T-helper 17 cell (primary cell): ENCODE measurements at regions not wholly inside any gene's neighbourhood (a gene's known extent, or its start where the extent isn't known, plus 50 kb on each side); places are given as distances from the start of the nearest gene placed in this dataset.

Experiments
- ATAC-seq: fragments of 150-1000 bp; cut with Tn5 transposase; 2 replicates; pipeline ENCODE4 v1.10.0; 2021; ENCODE audit warnings: mild to moderate bottlenecking, moderate library complexity
- DNase-seq, 3 donors: peaks; one replicate each; pipeline versions ENCODE4 v3.0.0 to v3.0.0-alpha.2; 2020 to 2021
- H3K9me3 ChIP-seq: one replicate; pipeline ENCODE4 v1.7.0; 2013; ENCODE audit warnings: low read length, mild to moderate bottlenecking; ENCODE audit not compliant: control insufficient read depth, poor library complexity, severe bottlenecking
- H3K27ac Mint-ChIP-seq: one replicate; pipeline ENCODE4 v1.8.0; 2022; ENCODE audit warnings: mild to moderate bottlenecking, moderate library complexity, mixed read lengths
- H3K27me3 Mint-ChIP-seq: one replicate; pipeline ENCODE4 v1.8.0; 2022; ENCODE audit warnings: mixed read lengths
- H3K36me3 Mint-ChIP-seq: one replicate; pipeline ENCODE4 v1.8.0; 2022; ENCODE audit warnings: low read depth, mixed read lengths
- H3K4me1 Mint-ChIP-seq: one replicate; pipeline ENCODE4 v1.8.0; 2022; ENCODE audit warnings: mild to moderate bottlenecking, mixed read lengths
- H3K4me3 Mint-ChIP-seq: one replicate; pipeline ENCODE4 v1.8.0; 2022; ENCODE audit warnings: mild to moderate bottlenecking, moderate library complexity, mixed read lengths

- Mint-ChIP-seq H3K27me3 (no peaks in the 10 kb centered on the region), H3K4me1 (no peaks in the 10 kb centered on the region), H3K36me3 (no peaks in the 10 kb centered on the region), H3K27ac (no peak overlapping the region), H3K4me3 (no peak overlapping the region)
- ATAC-seq: no peak
- H3K9me3 ChIP-seq: no peaks in the 10 kb centered on the region
- no peak for DNase-seq
These were observed 389.6 kb upstream of the DDHD1 start for GRCh38 chr14:53542732-53543131.

- Mint-ChIP-seq H3K27me3 (no peaks in the 10 kb centered on the region), H3K36me3 (no peaks in the 10 kb centered on the region), H3K4me3 (no peak overlapping the region), H3K27ac (no peak overlapping the region), H3K4me1 (no peaks in the 10 kb centered on the region)
- H3K9me3 ChIP-seq: no peaks in the 10 kb centered on the region
- DNase-seq (no peak), ATAC-seq (no peak)
These were observed 388.3 kb upstream of the DDHD1 start for GRCh38 chr14:53541411-53541810.

- Mint-ChIP-seq H3K4me3 (no peak overlapping the region), H3K27ac (no peak overlapping the region), H3K36me3 (no peaks in the 10 kb centered on the region), H3K27me3 (no peaks in the 10 kb centered on the region), H3K4me1 (no peaks in the 10 kb centered on the region)
- H3K9me3 ChIP-seq: no peaks in the 10 kb centered on the region
- ATAC-seq (no peak), DNase-seq (no peak)
These were observed 386.5 kb upstream of the DDHD1 start for GRCh38 chr14:53539489-53540126.

DNA sequence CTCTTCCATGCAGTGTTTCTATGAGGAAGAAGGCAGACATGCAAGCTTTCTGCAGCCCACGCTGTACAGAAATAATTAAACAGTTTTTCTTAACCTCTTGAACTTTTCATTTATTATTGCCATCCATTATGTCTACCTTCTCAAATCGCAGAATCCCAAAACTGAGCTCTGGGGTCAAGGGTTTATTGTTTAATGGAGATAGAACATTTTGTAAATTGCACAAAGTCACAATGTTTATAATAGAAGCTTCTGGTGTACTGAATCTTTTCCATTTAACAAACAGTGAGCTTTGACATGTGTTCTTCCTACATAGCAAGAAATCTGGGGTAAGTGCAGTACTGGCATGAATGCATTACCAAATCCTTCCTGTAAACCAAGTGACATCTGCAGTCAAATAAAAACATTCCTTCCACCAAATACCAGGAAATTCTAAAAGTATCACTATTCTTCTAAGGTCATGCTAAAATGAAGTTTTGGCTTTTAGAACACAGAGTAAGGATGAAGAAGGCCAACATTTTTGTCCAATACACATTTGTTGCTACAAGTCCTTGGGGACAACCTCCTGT lies 385.3 kb upstream of the DDHD1 start:
- H3K36me3 Mint-ChIP-seq: no peaks in the 10 kb centered on the region
- no peak for DNase-seq
- H3K27ac Mint-ChIP-seq: no peak overlapping the region
- no peaks in the 10 kb centered on the region for H3K4me1 Mint-ChIP-seq
- H3K4me3 Mint-ChIP-seq: no peak overlapping the region
- no peaks in the 10 kb centered on the region for H3K9me3 ChIP-seq
- no peak for ATAC-seq
- no peaks in the 10 kb centered on the region for H3K27me3 Mint-ChIP-seq

DNA sequence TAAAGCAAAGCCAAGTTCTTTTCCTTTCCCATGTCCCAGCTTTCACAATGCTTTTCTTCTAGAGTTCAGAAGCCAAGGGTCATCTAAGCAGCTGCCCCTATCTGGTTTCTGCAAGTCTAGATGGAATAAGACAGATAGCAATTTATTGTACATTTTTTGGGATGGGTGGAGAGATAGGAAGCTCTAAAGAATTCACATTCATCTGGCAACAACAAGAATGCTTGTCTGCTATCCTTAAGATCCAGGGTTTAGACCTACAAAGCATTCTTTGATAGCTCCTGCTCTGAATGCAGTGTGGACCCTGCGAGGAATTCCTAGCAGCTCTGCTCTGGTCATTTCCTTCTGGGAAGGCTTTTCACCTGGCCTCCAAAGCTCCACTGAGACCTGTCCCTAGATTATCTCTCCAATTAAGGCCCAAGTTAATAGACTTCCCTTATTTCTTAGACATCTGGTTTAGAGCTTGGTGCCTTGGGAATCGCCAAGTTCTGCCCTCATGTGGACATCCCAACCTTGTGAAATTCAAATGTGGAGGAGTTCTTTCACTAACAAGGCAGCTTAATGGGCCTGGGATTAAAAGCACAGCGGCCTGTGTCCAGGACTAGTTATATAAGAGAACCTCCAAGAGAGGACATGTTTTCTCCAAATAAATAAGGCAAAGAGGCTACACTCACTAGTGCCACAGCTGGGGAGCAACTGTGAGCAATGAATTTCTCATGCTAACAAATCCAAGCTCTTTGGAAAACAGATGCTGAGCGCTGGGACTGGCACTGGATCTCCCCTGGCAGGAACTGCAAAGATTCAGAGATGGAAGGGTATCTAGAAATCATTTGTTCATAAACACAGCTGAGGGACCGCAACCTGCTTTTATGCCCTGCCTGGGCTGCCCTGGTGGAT lies 384.5 kb upstream of the DDHD1 start:
- DNase-seq (no peak), ATAC-seq (no peak)
- H3K27me3 Mint-ChIP-seq: no peaks in the 10 kb centered on the region
- no peaks in the 10 kb centered on the region for H3K9me3 ChIP-seq
- no peak overlapping the region for H3K4me3 Mint-ChIP-seq
- no peaks in the 10 kb centered on the region for H3K36me3 Mint-ChIP-seq
- H3K27ac Mint-ChIP-seq: no peak overlapping the region
- no peaks in the 10 kb centered on the region for H3K4me1 Mint-ChIP-seq

GRCh38 chr14:53536446-53536845 lies 383.3 kb upstream of the DDHD1 start:
- H3K9me3 ChIP-seq: no peaks in the 10 kb centered on the region
- ATAC-seq: no peak
- Mint-ChIP-seq H3K36me3 (no peaks in the 10 kb centered on the region), H3K27ac (no peak overlapping the region), H3K4me3 (no peak overlapping the region), H3K4me1 (no peaks in the 10 kb centered on the region), H3K27me3 (no peaks in the 10 kb centered on the region)
- no peak for DNase-seq

DNA sequence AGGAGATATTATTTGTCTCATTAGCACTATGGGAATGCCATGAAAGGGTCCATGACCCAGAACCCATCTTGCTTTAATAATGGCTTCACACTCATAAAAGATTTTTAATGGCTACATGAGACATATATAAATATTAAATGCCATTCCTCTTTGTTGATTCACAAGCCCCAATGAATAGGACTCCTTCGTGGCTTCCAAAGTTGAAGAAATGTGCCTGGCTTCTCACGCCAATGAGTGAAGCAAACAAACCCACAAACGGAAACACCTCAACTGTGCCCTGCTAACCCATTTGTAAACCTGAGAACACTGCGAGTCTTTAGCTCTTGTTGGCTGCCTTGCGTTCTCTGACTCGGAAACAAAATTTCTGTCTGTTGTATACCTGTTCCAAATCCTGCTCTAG lies 381.7 kb upstream of the DDHD1 start:
- ATAC-seq: no peak
- DNase-seq: no peak
- no peaks in the 10 kb centered on the region for H3K9me3 ChIP-seq
- Mint-ChIP-seq H3K27ac (no peak overlapping the region), H3K36me3 (no peaks in the 10 kb centered on the region), H3K27me3 (no peaks in the 10 kb centered on the region), H3K4me1 (no peaks in the 10 kb centered on the region), H3K4me3 (no peak overlapping the region)

- Mint-ChIP-seq H3K4me1 (no peaks in the 10 kb centered on the region), H3K36me3 (no peaks in the 10 kb centered on the region), H3K27me3 (no peaks in the 10 kb centered on the region), H3K27ac (no peak overlapping the region), H3K4me3 (no peak overlapping the region)
- H3K9me3 ChIP-seq: no peaks in the 10 kb centered on the region
- no peak for DNase-seq
- no peak for ATAC-seq
These were observed 380.4 kb upstream of the DDHD1 start for GRCh38 chr14:53533384-53533970.

GRCh38 chr14:53532853-53533252 lies 379.7 kb upstream of the DDHD1 start:
- no peak for ATAC-seq
- Mint-ChIP-seq H3K4me1 (no peaks in the 10 kb centered on the region), H3K27ac (no peak overlapping the region), H3K36me3 (no peaks in the 10 kb centered on the region), H3K27me3 (no peaks in the 10 kb centered on the region), H3K4me3 (no peak overlapping the region)
- no peak for DNase-seq
- H3K9me3 ChIP-seq: no peaks in the 10 kb centered on the region

DNA sequence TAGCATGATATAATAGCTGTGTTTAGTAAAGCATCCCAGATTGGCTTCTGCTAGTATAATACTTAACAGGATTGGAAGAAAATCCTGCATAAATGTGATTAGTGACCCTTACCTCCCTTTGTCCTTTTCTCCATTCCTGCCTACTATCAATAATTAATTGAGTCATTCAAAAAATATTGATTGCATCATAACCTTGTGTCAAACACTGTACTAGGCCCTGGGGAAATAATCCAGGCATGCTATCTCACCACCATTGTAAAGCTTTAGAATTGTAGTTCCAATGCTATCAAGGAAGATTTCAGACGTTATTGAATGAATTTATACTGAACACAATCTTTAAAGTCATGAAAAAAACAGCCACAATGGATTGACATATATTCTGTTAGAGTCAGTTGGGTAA lies 378.6 kb upstream of the DDHD1 start:
- Mint-ChIP-seq H3K27ac (no peak overlapping the region), H3K27me3 (no peaks in the 10 kb centered on the region), H3K4me3 (no peak overlapping the region), H3K4me1 (no peaks in the 10 kb centered on the region), H3K36me3 (no peaks in the 10 kb centered on the region)
- H3K9me3 ChIP-seq: no peaks in the 10 kb centered on the region
- no peak for ATAC-seq
- DNase-seq: no peak

GRCh38 chr14:53531156-53531555 lies 378.0 kb upstream of the DDHD1 start:
- Mint-ChIP-seq H3K27me3 (no peaks in the 10 kb centered on the region), H3K27ac (no peak overlapping the region)

DNA sequence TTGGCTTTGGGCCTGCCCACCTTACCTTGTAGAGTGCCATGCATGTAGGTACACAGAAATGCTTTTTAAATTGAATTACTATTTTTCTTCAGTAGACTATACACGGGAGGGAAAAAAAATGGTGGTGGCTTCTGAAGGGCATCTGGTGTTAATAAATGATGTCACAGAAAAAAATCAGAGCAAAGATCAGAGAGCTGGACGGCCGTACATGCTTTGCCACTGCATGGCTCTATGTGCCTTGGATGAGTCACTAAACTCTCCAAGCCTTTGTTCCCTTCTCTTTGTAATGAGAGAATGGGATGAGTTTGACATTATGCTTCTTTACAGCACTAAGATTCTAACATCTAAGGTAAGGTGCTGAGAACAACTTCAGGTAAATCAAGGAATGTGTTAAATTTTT lies 376.4 kb upstream of the DDHD1 start:
- no peaks in the 10 kb centered on the region for H3K9me3 ChIP-seq
- no peak overlapping the region for H3K4me3 Mint-ChIP-seq
- no peaks in the 10 kb centered on the region for H3K4me1 Mint-ChIP-seq
- ATAC-seq: no peak
- no peak overlapping the region for H3K27ac Mint-ChIP-seq
- no peaks in the 10 kb centered on the region for H3K27me3 Mint-ChIP-seq
- DNase-seq: no peak
- no peaks in the 10 kb centered on the region for H3K36me3 Mint-ChIP-seq

More at GRCh38 chr14:53531156-53531555, 378.0 kb upstream of the DDHD1 start:
- DNase-seq (no peak), ATAC-seq (no peak)
- Mint-ChIP-seq H3K4me3 (no peak overlapping the region), H3K4me1 (no peaks in the 10 kb centered on the region), H3K36me3 (no peaks in the 10 kb centered on the region)
- H3K9me3 ChIP-seq: no peaks in the 10 kb centered on the region

GRCh38 chr14:53528185-53528671 lies 375.1 kb upstream of the DDHD1 start:
- Mint-ChIP-seq H3K27me3 (no peaks in the 10 kb centered on the region), H3K36me3 (no peaks in the 10 kb centered on the region), H3K4me3 (no peak overlapping the region), H3K4me1 (no peaks in the 10 kb centered on the region), H3K27ac (no peak overlapping the region)
- ATAC-seq (no peak), DNase-seq (no peak)
- no peaks in the 10 kb centered on the region for H3K9me3 ChIP-seq
